Keratinocyte (primary cell): ENCODE measurements at regions not wholly inside any gene's neighbourhood (a gene's known extent, or its start where the extent isn't known, plus 50 kb on each side); places are given as distances from the start of the nearest gene placed in this dataset.
"Not testable (repeated sequence)": the region's sequence is repeated elsewhere in the genome, so short reads cannot be mapped to it uniquely, and the experiment has no call there.

Experiments
- CTCF ChIP-seq, 3 experiments: IDR thresholded peaks in 1 of 3; conservative IDR thresholded peaks in 1 of 3; optimal IDR thresholded peaks in 1 of 3; 2 replicates in 2 of 3; 3 replicates in 1 of 3; pipeline versions ENCODE3 to v1.5.1; 2011; ENCODE audit warnings: low read length in 3 of 3, mild to moderate bottlenecking in 3 of 3, moderate library complexity in 2 of 3, control low read depth in 1 of 3, inconsistent platforms in 1 of 3; ENCODE audit not compliant: insufficient read depth in 2 of 3; ENCODE audit errors: extremely low read depth in 1 of 3
- EZH2 ChIP-seq: IDR thresholded peaks from one replicate; pipeline ENCODE4 v1.6.1; 2012; ENCODE audit warnings: inconsistent platforms, mild to moderate bottlenecking, low read length, moderate library complexity

- not testable (repeated sequence) for TF ChIP-seq CTCF (optimal IDR thresholded peaks at IDR 0.05 in 1 of 3, IDR thresholded peaks at IDR 0.05 in 1 of 3, conservative IDR thresholded peaks at IDR 0.05 in 1 of 3; ENCODE audit: extremely low read depth in 1 of 3, insufficient read depth in 2 of 3, low read length in 3 of 3); EZH2
These were observed 62.5 kb upstream of the CNEP1R1 start for GRCh38 chr16:49962566-49962965.
